Endothelial cell of umbilical vein (primary cell): ENCODE measurements at regions not wholly inside any gene's neighbourhood (a gene's known extent, or its start where the extent isn't known, plus 50 kb on each side); places are given as distances from the start of the nearest gene placed in this dataset.

Experiments used
- BruUV-seq: library from RNA; stranded (reverse); fragments of 400-500 nt; replicated peaks from 2 replicates; lab custom pipeline; 2021; lab: Mats Ljungman, UMichigan
- CTCF ChIA-PET: fragments of 300-600, 350-600 bp; sonication (Branson Sonifier 250); formaldehyde crosslinking; loops from one replicate; lab custom pipeline; 2021; ENCODE audit warnings: antibody characterized with exemption, inconsistent platforms; lab: Charles Lee
- POLR2A ChIA-PET: fragments of 300-600, 350-600 bp; sonication (Branson Sonifier 250); formaldehyde crosslinking; loops from one replicate; lab custom pipeline; 2021; ENCODE audit warnings: antibody characterized with exemption, inconsistent platforms; lab: Charles Lee
- DNase-seq: peaks from one replicate; pipeline ENCODE4 v3.0.0-alpha.2; 2011; ENCODE audit warnings: low read depth, low spot score
- FAIRE-seq: peaks from 2 replicates; lab custom pipeline; 2011; peaks lifted over from hg19 to GRCh38; lab: Jason Lieb, UNC
- H2AFZ ChIP-seq: 2 replicates; pipeline ENCODE4 v1.6.0; 2012; ENCODE audit warnings: low read depth, low read length, control low read depth, inconsistent platforms
- H3K27ac ChIP-seq: 2 replicates; pipeline ENCODE4 v1.5.1; 2011; ENCODE audit warnings: low read depth, mild to moderate bottlenecking, control low read depth, low read length, moderate library complexity; ENCODE audit not compliant: insufficient read depth
- H3K27me3 ChIP-seq, 2 experiments: 2 replicates each; pipeline versions ENCODE4 v1.6.0 to v1.6.1; 2011; ENCODE audit warnings: low read length in 2 of 2, mixed read lengths in 1 of 2; ENCODE audit not compliant: control insufficient read depth in 2 of 2, insufficient read depth in 2 of 2
- H3K36me3 ChIP-seq, 2 experiments: 2 replicates in 1 of 2; 3 replicates in 1 of 2; pipeline ENCODE4 v1.5.1; 2011; ENCODE audit warnings: low read length in 2 of 2, mild to moderate bottlenecking in 1 of 2, moderate library complexity in 1 of 2; ENCODE audit not compliant: control insufficient read depth in 2 of 2, insufficient read depth in 2 of 2; ENCODE audit errors: extremely low read depth in 1 of 2
- H3K4me1 ChIP-seq: 3 replicates; pipeline ENCODE4 v1.5.1; 2011; ENCODE audit warnings: mild to moderate bottlenecking, low read length; ENCODE audit not compliant: control insufficient read depth, insufficient read depth; ENCODE audit errors: extremely low read depth
- H3K4me2 ChIP-seq: 2 replicates; pipeline ENCODE4 v1.6.1; 2011; ENCODE audit warnings: low read length, control low read depth, mixed read lengths; ENCODE audit not compliant: insufficient read depth
- H3K4me3 ChIP-seq, 3 experiments: fragments of 200-600 bp in 1 of 3; sonication (generic), shearing (Covaris generic) in 1 of 3; replicated peaks in 1 of 3; 2 replicates each; pipeline ENCODE4 v1.5.1; 2011 to 2016; ENCODE audit warnings: control low read depth in 3 of 3, low read length in 3 of 3, mild to moderate bottlenecking in 2 of 3, inconsistent platforms in 1 of 3, low read depth in 1 of 3, moderate library complexity in 1 of 3; ENCODE audit not compliant: insufficient read depth in 1 of 3
- H3K79me2 ChIP-seq: 2 replicates; pipeline ENCODE4 v1.6.0; 2012; ENCODE audit warnings: low read length, inconsistent platforms; ENCODE audit not compliant: control insufficient read depth, insufficient read depth
- H3K9ac ChIP-seq: replicated peaks from 2 replicates; pipeline ENCODE3; 2011; ENCODE audit warnings: low read length, control low read depth; ENCODE audit not compliant: insufficient read depth; ENCODE audit errors: extremely low read depth
- H3K9me1 ChIP-seq: replicated peaks from 3 replicates; pipeline ENCODE4 v1.6.0; 2011; ENCODE audit warnings: mild to moderate bottlenecking, low read length; ENCODE audit not compliant: control insufficient read depth, insufficient read depth; ENCODE audit errors: extremely low read depth
- H3K9me3 ChIP-seq: replicated peaks from 2 replicates; pipeline ENCODE4 v1.5.1; 2012; ENCODE audit warnings: low read length, inconsistent platforms; ENCODE audit not compliant: control insufficient read depth, insufficient read depth
- H4K20me1 ChIP-seq: replicated peaks from 2 replicates; pipeline ENCODE3; 2011; ENCODE audit warnings: mild to moderate bottlenecking, low read length; ENCODE audit not compliant: control insufficient read depth, insufficient read depth; ENCODE audit errors: extremely low read depth
- CTCF ChIP-seq, 2 donors: IDR thresholded peaks; 1 replicate in 1 of 2; 2 replicates in 1 of 2; pipeline ENCODE4 v1.5.1; 2011; ENCODE audit warnings: low read length in 2 of 2, mild to moderate bottlenecking in 2 of 2, moderate library complexity in 2 of 2, control low read depth in 1 of 2, inconsistent platforms in 1 of 2, low read depth in 1 of 2; ENCODE audit not compliant: insufficient read depth in 1 of 2; ENCODE audit errors: extremely low read depth in 1 of 2
- EZH2 ChIP-seq: IDR thresholded peaks from 2 replicates; pipeline ENCODE4 v1.6.1; 2012; ENCODE audit warnings: borderline replicate concordance, low read depth, mild to moderate bottlenecking, moderate library complexity, low read length, inconsistent platforms; ENCODE audit not compliant: severe bottlenecking
- FOS ChIP-seq: IDR thresholded peaks from 2 replicates; pipeline ENCODE4 v1.6.1; 2011; ENCODE audit warnings: mild to moderate bottlenecking, low read length, moderate library complexity, borderline replicate concordance; ENCODE audit not compliant: insufficient read depth
- GATA2 ChIP-seq: IDR thresholded peaks from 2 replicates; pipeline ENCODE4 v1.7.0; 2011; ENCODE audit warnings: low read depth, mild to moderate bottlenecking, moderate library complexity, mixed read lengths, low read length; ENCODE audit not compliant: insufficient read length, insufficient read depth
- JUN ChIP-seq: IDR thresholded peaks from 2 replicates; pipeline ENCODE4 v1.6.1; 2011; ENCODE audit warnings: borderline replicate concordance, low read depth; ENCODE audit not compliant: insufficient read length, insufficient read depth
- MAX ChIP-seq: IDR thresholded peaks from 2 replicates; pipeline ENCODE4 v1.6.1; 2011; ENCODE audit not compliant: insufficient read depth, insufficient read length
- MYC ChIP-seq: IDR thresholded peaks from one replicate; pipeline ENCODE4 v1.6.1; 2011; ENCODE audit warnings: mild to moderate bottlenecking, low read depth, low read length
- POLR2A ChIP-seq: IDR thresholded peaks from 2 replicates; pipeline ENCODE4 v1.6.1; 2012; ENCODE audit warnings: low read depth, mild to moderate bottlenecking, control low read depth, low read length
- POLR2AphosphoS5 ChIP-seq: IDR thresholded peaks from 2 replicates; pipeline ENCODE4 v1.6.1; 2012; ENCODE audit warnings: low read depth, mild to moderate bottlenecking, control low read depth, low read length, moderate library complexity; ENCODE audit not compliant: insufficient read depth
- dilution Hi-C: fragments of 300-500 bp; cut with MboI; formaldehyde crosslinking; loops from one replicate; pipeline ENCODE4 v1.15.0; 2019; ENCODE audit warnings: low sequenced_read_pairs; ENCODE audit not compliant: extremely low pct_ligation_motif_present
- intact Hi-C: fragments of 100-400 bp; cut with micrococcal nuclease; formaldehyde crosslinking; loops from one replicate; pipeline ENCODE4 v1.10.0; 2022

GRCh38 chr5:116381201-116381600 is 193.4 kb downstream of the SEMA6A start:
- intact Hi-C loops (no loop called here), dilution Hi-C loops (no loop called here)
- ChIA-PET POLR2A (no interaction called here), CTCF (no interaction called here)
- Histone ChIP-seq H3K9ac (no peak overlapping the region), H2AFZ (no peak overlapping the region), H3K9me3 (no peaks in the 10 kb centered on the region), H3K4me1 (peaks cover 16% of the 10 kb centered on the region), H3K79me2 (no peaks in the 10 kb centered on the region), H3K27ac (no peak overlapping the region), H3K36me3 (no peaks in the 10 kb centered on the region), H3K9me1 (no peaks in the 10 kb centered on the region), H4K20me1 (no peaks in the 10 kb centered on the region), H3K27me3 (no peaks in the 10 kb centered on the region), H3K4me2 (no peak overlapping the region), H3K4me3 (no peak overlapping the region)
- FAIRE-seq (no peak), DNase-seq (no peak)
- no peak for TF ChIP-seq MAX
- TF ChIP-seq EZH2 = no peak
- no peak for TF ChIP-seq FOS
- TF ChIP-seq JUN = no peak
- BruUV-seq = no TSS peak

- Histone ChIP-seq H3K4me2 (no peak overlapping the region), H3K36me3 (no peaks in the 10 kb centered on the region), H3K4me1 (peaks cover 16% of the 10 kb centered on the region), H3K79me2 (no peaks in the 10 kb centered on the region), H2AFZ (no peak overlapping the region), H3K4me3 (no peak overlapping the region), H3K9me1 (no peaks in the 10 kb centered on the region), H3K27ac (no peak overlapping the region), H3K9ac (no peak overlapping the region), H3K9me3 (no peaks in the 10 kb centered on the region), H4K20me1 (no peaks in the 10 kb centered on the region), H3K27me3 (no peaks in the 10 kb centered on the region)
- ChIA-PET POLR2A (no interaction called here), CTCF (interaction anchor here (1.6 kb wide), 1 partner anchor 39 kb away, joined by 3 read pairs; no protein-coding TSS in a partner anchor)
- intact Hi-C loops = no loop called here
- TF ChIP-seq POLR2AphosphoS5 (no peak), GATA2 (no peak), MYC (no peak), MAX (no peak), JUN (no peak), POLR2A (no peak), CTCF (IDR thresholded peaks at IDR 0.05; ENCODE audit: extremely low read depth in 1 of 2, insufficient read depth in 1 of 2, low read depth in 1 of 2, low read length in 2 of 2) (no peak), FOS (no peak), EZH2 (no peak)
- no TSS peak for BruUV-seq
- no peak for DNase-seq
- dilution Hi-C loops = no loop called here
- FAIRE-seq = no peak
Measured at GRCh38 chr5:116380621-116381020, 194.0 kb downstream of the SEMA6A start.
